Thyroid gland (tissue), 4 donors: ENCODE measurements at regions not wholly inside any gene's neighbourhood (a gene's known extent, or its start where the extent isn't known, plus 50 kb on each side); places are given as distances from the start of the nearest gene placed in this dataset.

Experiments
- CTCF ChIP-seq, 6 experiments: fragments of 200-600 bp in 3 of 6; fragments of 450-650 bp in 3 of 6; sonication (generic) in 3 of 6; IDR thresholded peaks; one replicate each; pipeline ENCODE4 v1.5.1; 2016 to 2019; ENCODE audit warnings: antibody characterized with exemption in 6 of 6, mild to moderate bottlenecking in 2 of 6, inconsistent platforms in 1 of 6, moderate library complexity in 1 of 6
- POLR2A ChIP-seq, 2 donors: fragments of 450-650 bp; IDR thresholded peaks; one replicate each; pipeline ENCODE4 v1.6.1; 2017; ENCODE audit warnings: antibody characterized with exemption in 2 of 2, mild to moderate bottlenecking in 2 of 2, moderate library complexity in 1 of 2

GRCh38 chr21:22806278-22806677 is 1808.1 kb downstream of the NCAM2 start:
- TF ChIP-seq CTCF (IDR thresholded peaks at IDR 0.05), result no peak
- TF ChIP-seq POLR2A (IDR thresholded peaks at IDR 0.05), result no peak
